Hepatocyte (in vitro differentiated cells): ENCODE measurements at regions not wholly inside any gene's neighbourhood (a gene's known extent, or its start where the extent isn't known, plus 50 kb on each side); places are given as distances from the start of the nearest gene placed in this dataset.

Experiments
- EZH2 ChIP-seq: fragments of 200-600 bp; sonication (generic); IDR thresholded peaks from 2 replicates; pipeline ENCODE4 v1.6.1; 2016; ENCODE audit warnings: antibody characterized with exemption, mild to moderate bottlenecking, borderline replicate concordance
- EZH2phosphoT487 ChIP-seq: fragments of 200-600 bp; sonication (generic); IDR thresholded peaks from one replicate; pipeline ENCODE4 v1.6.1; 2018; ENCODE audit warnings: antibody characterized with exemption, mild to moderate bottlenecking, low read depth, moderate library complexity; ENCODE audit not compliant: unreplicated experiment, severe bottlenecking
- TF ChIP-seq, protein P1 (sequence below): fragments of 200-600 bp; sonication (generic); IDR thresholded peaks from 2 replicates; pipeline ENCODE4 v1.5.1; 2016; ENCODE audit warnings: antibody characterized with exemption, mild to moderate bottlenecking; ENCODE audit not compliant: poor library complexity

DNA sequence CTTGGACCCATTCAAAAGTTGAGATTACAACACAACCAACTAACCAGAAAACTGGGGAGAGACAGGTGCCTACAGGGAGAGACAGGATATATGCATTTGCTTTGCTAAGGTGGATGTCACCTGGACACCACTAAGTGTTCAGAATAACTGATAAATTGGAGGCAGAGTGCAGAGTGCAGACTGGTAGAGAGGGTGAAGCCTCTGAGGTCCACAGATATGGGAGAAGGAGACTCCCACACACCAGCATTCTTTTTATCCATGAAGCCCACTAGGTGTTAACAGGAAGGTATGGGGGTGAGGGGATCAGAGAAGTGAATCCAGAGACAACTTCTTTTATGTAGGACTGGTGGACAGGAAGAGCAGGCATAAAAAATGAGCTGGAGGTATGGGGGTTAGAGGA lies 1310.0 kb upstream of the ZEB2 start:
- TF ChIP-seq, protein P1, sequence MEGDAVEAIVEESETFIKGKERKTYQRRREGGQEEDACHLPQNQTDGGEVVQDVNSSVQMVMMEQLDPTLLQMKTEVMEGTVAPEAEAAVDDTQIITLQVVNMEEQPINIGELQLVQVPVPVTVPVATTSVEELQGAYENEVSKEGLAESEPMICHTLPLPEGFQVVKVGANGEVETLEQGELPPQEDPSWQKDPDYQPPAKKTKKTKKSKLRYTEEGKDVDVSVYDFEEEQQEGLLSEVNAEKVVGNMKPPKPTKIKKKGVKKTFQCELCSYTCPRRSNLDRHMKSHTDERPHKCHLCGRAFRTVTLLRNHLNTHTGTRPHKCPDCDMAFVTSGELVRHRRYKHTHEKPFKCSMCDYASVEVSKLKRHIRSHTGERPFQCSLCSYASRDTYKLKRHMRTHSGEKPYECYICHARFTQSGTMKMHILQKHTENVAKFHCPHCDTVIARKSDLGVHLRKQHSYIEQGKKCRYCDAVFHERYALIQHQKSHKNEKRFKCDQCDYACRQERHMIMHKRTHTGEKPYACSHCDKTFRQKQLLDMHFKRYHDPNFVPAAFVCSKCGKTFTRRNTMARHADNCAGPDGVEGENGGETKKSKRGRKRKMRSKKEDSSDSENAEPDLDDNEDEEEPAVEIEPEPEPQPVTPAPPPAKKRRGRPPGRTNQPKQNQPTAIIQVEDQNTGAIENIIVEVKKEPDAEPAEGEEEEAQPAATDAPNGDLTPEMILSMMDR: no peak
- TF ChIP-seq EZH2 (no peak), EZH2phosphoT487 (no peak)
